ENCODE measurements at regions not wholly inside any gene's neighbourhood (a gene's known extent, or its start where the extent isn't known, plus 50 kb on each side); places are given as distances from the start of the nearest gene placed in this dataset.

- DNase-seq (ENCODE audit: low read depth, low spot score) = no peak
- H3K4me3 ChIP-seq (ENCODE audit: low read length) = no peak overlapping the region
These were observed 87.6 kb upstream of the ADARB2 start for GRCh38 chr10:1824928-1825327.

GRCh38 chr10:1814556-1814955 lies 77.2 kb upstream of the ADARB2 start:
- H3K4me3 ChIP-seq (ENCODE audit: low read length) = no peak overlapping the region
- DNase-seq (ENCODE audit: low read depth, low spot score) = no peak

GRCh38 chr10:1809139-1809741 lies 71.9 kb upstream of the ADARB2 start:
- no peak for DNase-seq (ENCODE audit: low read depth, low spot score)
- H3K4me3 ChIP-seq (ENCODE audit: low read length) = no peak overlapping the region

GRCh38 chr10:1807924-1808323 lies 70.6 kb upstream of the ADARB2 start:
- no peak overlapping the region for H3K4me3 ChIP-seq (ENCODE audit: low read length)
- DNase-seq (ENCODE audit: low read depth, low spot score) = no peak

GRCh38 chr10:1807196-1807595 lies 69.9 kb upstream of the ADARB2 start:
- DNase-seq (ENCODE audit: low read depth, low spot score) = no peak
- no peak overlapping the region for H3K4me3 ChIP-seq (ENCODE audit: low read length)

- H3K4me3 ChIP-seq (ENCODE audit: low read length) = no peak overlapping the region
- DNase-seq (ENCODE audit: low read depth, low spot score) = no peak
These were observed 65.1 kb upstream of the ADARB2 start for GRCh38 chr10:1802413-1802812.

- no peak overlapping the region for H3K4me3 ChIP-seq (ENCODE audit: low read length)
- no peak for DNase-seq (ENCODE audit: low read depth, low spot score)
These were observed 51.1 kb upstream of the ADARB2 start for GRCh38 chr10:1788401-1788800.

Measured in Jurkat, Clone E6-1 (cell line).